ENCODE measurements at regions not wholly inside any gene's neighbourhood (a gene's known extent, or its start where the extent isn't known, plus 50 kb on each side); places are given as distances from the start of the nearest gene placed in this dataset. TPM values are rescaled to one million over a fixed set of nuclear protein-coding genes. Genes with fewer than 3 reads are reported as not detected.

DNA sequence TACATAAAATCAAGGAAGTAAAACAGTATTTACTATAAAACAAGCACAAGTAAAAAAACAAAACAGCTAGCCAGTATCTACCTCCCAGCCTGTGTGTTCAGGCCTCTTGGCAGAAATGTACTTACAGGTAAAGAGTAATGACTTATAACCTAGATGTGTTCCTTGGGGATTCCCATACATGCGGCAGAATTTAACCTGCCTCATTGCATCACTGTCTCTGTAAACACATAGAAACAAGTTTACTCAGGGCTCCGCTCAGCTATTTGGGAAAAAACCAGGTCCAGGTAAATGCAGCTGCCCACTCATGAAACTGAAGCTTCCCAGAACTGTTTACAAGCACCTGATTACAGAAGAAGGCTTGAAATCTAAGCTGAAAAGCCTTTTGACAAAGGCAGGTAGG, 50.7 kb upstream of the SERP2 start:
- Histone ChIP-seq H3K27ac (ENCODE audit: low read depth, low read length) (no peak overlapping the region), H4K5ac (ENCODE audit: low read length) (no peak overlapping the region), H3K79me2 (ENCODE audit: control insufficient read depth, insufficient read depth, low read length) (no peaks in the 10 kb centered on the region), H3K79me1 (ENCODE audit: low read length) (no peaks in the 10 kb centered on the region), H3K9ac (ENCODE audit: low read length) (no peak overlapping the region), H3K23ac (ENCODE audit: low read length) (no peak overlapping the region), H2BK15ac (replicated peaks; ENCODE audit: low read depth) (no peak overlapping the region), H3K27me3 (ENCODE audit: insufficient read depth, low read length, poor library complexity) (no peaks in the 10 kb centered on the region), H3K4me1 (ENCODE audit: control insufficient read depth, low read depth, low read length) (no peaks in the 10 kb centered on the region), H3K4me2 (ENCODE audit: low read length) (no peak overlapping the region), H4K8ac (ENCODE audit: low read depth, low read length) (no peak overlapping the region), H3K36me3 (ENCODE audit: control insufficient read depth, insufficient read depth, low read length) (no peaks in the 10 kb centered on the region), H2AK5ac (ENCODE audit: low read length) (no peak overlapping the region), H2BK120ac (ENCODE audit: low read depth, low read length) (no peak overlapping the region), H3K4ac (ENCODE audit: low read depth, low read length) (no peak overlapping the region), H3K18ac (ENCODE audit: low read length) (no peak overlapping the region), H3K4me3 (ENCODE audit: low read length) (no peak overlapping the region), H3K56ac (ENCODE audit: low read length) (no peak overlapping the region), H2BK5ac (ENCODE audit: low read length) (no peak overlapping the region)
- WGBS (ENCODE audit: extremely low coverage, insufficient coverage, low lambda C conversion rate) = no CpG with 5 or more reads among the region's 2 CpGs
- DNase-seq = no peak

DNA sequence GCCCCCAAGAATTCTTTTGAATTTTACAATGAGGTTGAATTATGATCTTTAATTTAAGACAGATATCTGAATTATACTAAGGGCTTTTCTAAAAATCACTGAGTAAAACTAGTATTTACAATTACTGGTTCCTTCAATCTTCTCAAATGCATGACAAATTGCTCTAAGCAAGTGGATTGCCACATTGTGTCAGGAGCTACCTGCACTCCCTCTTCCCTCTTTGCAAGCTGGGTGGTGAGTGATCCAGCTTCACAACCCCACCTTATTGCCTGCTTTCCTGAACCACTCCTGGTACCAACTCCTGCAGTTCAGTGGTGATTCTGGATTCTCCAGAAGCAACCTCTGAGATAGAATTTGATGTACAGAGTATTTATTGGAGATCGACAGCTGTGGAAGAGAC, 49.9 kb upstream of the SERP2 start:
- H2BK5ac ChIP-seq (ENCODE audit: low read length) = no peak overlapping the region
- no peak overlapping the region for H2BK15ac ChIP-seq (replicated peaks; ENCODE audit: low read depth)
- no peaks in the 10 kb centered on the region for H3K27me3 ChIP-seq (ENCODE audit: insufficient read depth, low read length, poor library complexity)
- H3K9ac ChIP-seq (ENCODE audit: low read length) = no peak overlapping the region
- H3K56ac ChIP-seq (ENCODE audit: low read length) = no peak overlapping the region
- no peaks in the 10 kb centered on the region for H3K79me2 ChIP-seq (ENCODE audit: control insufficient read depth, insufficient read depth, low read length)
- H4K8ac ChIP-seq (ENCODE audit: low read depth, low read length) = no peak overlapping the region
- WGBS (ENCODE audit: extremely low coverage, insufficient coverage, low lambda C conversion rate) = no CpG with 5 or more reads among the region's 1 CpG
- DNase-seq = no peak
- H2AK5ac ChIP-seq (ENCODE audit: low read length) = no peak overlapping the region
- no peak overlapping the region for H3K27ac ChIP-seq (ENCODE audit: low read depth, low read length)
- no peak overlapping the region for H2BK120ac ChIP-seq (ENCODE audit: low read depth, low read length)
- no peak overlapping the region for H4K5ac ChIP-seq (ENCODE audit: low read length)
- H3K4me1 ChIP-seq (ENCODE audit: control insufficient read depth, low read depth, low read length) = no peaks in the 10 kb centered on the region
- H3K79me1 ChIP-seq (ENCODE audit: low read length) = no peaks in the 10 kb centered on the region
- H3K36me3 ChIP-seq (ENCODE audit: control insufficient read depth, insufficient read depth, low read length) = no peaks in the 10 kb centered on the region
- H3K4me2 ChIP-seq (ENCODE audit: low read length) = no peak overlapping the region
- no peak overlapping the region for H3K23ac ChIP-seq (ENCODE audit: low read length)
- H3K4ac ChIP-seq (ENCODE audit: low read depth, low read length) = no peak overlapping the region
- H3K18ac ChIP-seq (ENCODE audit: low read length) = no peak overlapping the region
- H3K4me3 ChIP-seq (ENCODE audit: low read length) = no peak overlapping the region

Small RNA genes in the stretch of these regions (small RNA-seq; reads per million reads assigned to genes)
- gene MIR8079 (ENCODE audit: insufficient read depth) = not detected
